Occipital lobe (tissue), 1 donor: ENCODE measurements at regions not wholly inside any gene's neighbourhood (a gene's known extent, or its start where the extent isn't known, plus 50 kb on each side); places are given as distances from the start of the nearest gene placed in this dataset.
"Not testable (repeated sequence)": the region's sequence is repeated elsewhere in the genome, so short reads cannot be mapped to it uniquely, and the experiment has no call there.

Source experiments
- DNase-seq: peaks from one replicate; lab custom pipeline; 2025; lab: John Stamatoyannopoulos, UW

DNA sequence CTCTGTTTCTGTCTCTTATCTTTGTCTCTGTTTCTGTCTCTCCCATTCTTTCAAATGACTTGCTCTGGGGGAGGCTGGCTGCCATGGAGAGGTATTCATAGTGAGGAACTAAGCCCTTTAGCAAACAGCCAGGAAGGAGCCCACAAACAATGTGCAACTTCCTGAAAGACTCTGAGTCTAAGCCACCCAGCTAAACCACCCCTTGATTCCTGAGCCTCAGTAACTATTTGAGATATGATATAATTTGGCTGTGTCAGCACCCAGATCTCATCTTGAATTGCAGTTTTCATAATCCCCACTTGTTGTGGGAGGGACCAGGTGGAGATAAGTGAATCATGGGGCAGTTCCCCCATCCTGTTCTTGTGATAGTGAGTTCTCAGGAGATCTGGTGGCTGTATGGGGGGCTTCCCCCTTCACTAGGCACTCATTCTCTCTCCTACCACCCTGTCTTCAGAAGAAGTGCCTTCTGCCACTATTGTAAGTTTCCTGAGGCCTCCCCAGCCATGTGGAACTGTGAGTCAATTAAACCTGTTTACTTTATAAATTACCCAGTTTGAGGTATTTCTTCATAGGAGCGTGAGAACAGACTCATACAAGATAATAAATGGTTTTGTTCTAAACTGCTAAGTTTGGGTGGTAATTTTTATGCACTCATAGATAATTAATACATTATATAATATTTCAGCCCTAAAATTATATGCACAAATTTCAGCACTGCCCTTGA, 121.2 kb upstream of the FOXP2 start:
- no peak for DNase-seq

DNA sequence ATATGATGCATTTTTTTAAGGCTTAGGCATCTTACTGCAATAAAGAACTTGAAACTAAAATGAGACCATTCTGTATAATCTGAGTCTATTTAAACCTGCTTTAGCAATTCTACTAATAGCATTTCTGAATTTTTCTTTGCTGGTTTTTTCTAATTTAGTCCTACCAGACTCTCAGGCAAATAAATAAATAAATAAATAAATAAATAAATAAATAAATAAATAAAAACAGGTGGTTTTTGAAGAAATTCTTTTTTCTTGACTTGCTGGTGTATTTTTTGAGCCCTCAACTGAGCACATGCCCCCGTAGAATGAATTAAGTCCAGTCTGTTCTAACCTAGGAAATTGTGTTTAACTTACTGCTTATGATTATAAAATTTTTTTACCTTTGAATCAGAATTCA, 134.7 kb upstream of the FOXP2 start:
- no peak for DNase-seq

GRCh38 chr7:114273218-114273617, 141.4 kb upstream of the FOXP2 start:
- no peak for DNase-seq

DNA sequence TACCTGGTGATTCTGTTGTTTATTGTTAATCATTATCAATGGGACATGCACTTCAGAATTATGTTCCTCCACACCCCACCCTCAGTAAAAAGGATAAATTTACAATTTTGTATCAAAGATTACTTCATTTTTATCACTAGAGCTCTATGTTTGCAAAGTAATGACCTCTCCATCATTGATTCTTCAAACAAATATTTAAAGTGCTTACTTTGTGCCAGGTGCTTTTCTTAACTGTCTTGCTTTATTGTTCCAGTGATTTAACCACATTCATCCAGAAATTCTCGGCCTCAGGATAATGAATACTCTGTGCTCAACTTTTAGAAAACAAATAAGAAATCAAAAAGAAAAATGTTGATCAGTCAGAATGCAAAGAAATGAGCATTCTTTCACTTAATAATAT, 144.9 kb upstream of the FOXP2 start:
- no peak for DNase-seq

- DNase-seq = not testable (repeated sequence)
These were observed 147.1 kb upstream of the FOXP2 start for GRCh38 chr7:114267550-114267949.

DNA sequence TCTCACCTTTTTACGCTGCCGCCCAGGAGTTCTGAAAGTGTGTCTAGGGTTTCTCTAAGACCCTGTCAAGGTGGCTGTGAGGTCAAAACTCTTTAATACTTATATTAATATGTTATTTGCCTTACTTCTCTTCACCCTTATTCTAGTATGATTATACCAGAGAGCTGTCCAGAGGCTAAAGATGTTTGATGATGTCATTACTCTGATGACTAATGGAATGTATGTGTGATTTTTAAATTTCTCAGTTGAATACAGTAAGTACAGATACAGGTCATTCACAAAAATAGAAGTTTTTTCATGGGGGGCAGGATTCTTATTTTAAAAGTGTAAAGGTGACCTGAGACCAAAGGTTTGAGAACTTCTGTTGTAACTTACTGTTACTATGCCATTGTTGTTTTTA, 150.6 kb upstream of the FOXP2 start:
- DNase-seq = no peak

GRCh38 chr7:114263219-114263618, 151.4 kb upstream of the FOXP2 start:
- DNase-seq = no peak

GRCh38 chr7:114255404-114255841, 159.2 kb upstream of the FOXP2 start:
- DNase-seq = no peak

- DNase-seq = no peak
These were observed 171.0 kb upstream of the FOXP2 start for GRCh38 chr7:114243646-114244045.

GRCh38 chr7:114242992-114243507, 171.6 kb upstream of the FOXP2 start:
- DNase-seq = no peak

DNA sequence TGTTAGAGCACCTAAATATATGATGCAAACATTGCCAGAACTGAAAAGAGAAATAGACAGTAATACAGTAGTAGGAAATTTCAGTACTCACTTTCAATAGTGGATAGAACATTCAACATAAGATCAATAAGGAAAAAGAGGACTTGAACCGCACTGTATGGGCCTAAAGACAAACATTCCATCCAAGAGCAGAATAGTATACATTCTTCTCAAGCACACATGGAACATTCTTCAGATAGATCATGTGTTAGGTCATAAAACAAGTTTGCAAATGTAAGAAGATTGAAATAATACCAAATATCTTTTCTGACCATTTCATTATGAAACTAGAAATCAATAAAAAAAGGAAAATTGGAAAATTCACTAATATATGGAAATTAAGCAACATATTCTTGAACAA, 185.4 kb upstream of the FOXP2 start:
- no peak for DNase-seq

- no peak for DNase-seq
These were observed 188.8 kb upstream of the FOXP2 start for GRCh38 chr7:114225784-114226183.

DNA sequence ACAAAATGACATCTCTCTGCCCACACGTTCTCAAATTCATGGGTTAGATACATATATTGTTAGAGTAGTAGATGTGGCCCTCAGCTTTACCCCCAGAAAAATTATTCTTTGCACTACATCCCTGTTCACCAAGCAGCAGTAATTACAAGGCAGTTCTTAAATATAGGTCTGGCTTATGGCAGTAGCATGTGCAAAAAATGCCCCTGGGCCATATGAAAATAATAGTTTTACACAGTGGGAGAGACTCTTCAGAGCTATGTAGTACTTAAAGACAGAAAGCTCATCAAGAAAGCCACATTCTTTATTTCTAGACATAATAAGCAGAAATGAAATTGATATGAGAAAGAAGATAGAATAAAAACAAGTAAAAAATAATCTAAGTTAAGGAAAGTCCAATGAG, 196.3 kb upstream of the FOXP2 start:
- DNase-seq = no peak

DNA sequence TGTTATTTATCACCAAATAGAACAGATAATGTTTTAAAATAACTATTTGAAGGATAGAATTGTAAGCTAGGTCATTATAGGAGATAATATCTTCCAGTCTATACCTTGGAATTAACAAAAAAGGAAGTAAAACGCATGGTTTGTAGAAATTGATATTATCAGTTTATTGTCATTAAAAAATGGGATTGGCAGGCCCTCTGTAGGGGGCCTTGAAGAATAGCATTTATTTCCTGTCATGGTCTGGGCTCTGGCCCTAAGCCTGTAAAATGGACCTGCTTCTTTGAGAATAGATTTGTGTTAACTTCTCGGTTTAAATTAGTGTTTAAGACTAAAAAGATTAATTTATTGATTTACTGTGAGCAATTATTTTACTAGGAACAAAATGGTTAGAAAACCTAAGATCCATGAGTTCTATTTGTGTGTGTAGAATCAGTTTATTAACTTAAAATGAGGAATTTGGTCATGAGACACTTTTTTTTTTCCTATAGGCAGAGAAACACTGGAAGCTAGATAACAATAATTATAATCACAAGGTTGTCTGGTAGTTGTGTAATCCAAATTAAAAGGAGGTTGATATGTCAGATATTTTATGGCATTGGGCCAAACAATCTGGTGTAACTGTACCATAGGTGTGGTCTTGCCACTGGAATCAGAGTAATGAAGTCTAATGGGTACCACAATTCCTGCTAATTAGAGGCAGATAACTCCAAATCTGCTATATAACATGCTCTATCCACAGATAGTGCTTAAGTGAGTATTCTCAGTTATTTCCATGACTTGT, 197.4 kb upstream of the FOXP2 start:
- no peak for DNase-seq

DNA sequence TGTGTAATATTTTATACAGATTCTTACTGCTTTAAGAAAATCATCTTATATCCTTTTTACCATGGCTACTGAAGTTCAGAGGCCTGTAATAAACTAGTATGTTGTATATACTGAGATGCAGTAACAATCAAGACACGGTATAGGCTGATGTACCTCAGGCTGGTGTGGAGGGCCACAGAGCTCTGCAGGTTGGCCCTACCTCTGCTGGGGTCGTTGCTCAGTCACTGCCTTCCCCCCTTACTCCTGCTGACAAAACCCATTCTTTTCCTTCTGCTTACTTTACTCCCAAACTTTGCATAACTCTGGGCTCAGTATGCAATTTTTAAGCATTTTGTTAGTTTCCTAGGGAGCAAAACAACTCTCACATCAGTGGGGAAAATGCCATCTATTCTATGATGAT, 200.1 kb upstream of the FOXP2 start:
- no peak for DNase-seq

GRCh38 chr7:114212721-114213429, 201.7 kb upstream of the FOXP2 start:
- no peak for DNase-seq

DNA sequence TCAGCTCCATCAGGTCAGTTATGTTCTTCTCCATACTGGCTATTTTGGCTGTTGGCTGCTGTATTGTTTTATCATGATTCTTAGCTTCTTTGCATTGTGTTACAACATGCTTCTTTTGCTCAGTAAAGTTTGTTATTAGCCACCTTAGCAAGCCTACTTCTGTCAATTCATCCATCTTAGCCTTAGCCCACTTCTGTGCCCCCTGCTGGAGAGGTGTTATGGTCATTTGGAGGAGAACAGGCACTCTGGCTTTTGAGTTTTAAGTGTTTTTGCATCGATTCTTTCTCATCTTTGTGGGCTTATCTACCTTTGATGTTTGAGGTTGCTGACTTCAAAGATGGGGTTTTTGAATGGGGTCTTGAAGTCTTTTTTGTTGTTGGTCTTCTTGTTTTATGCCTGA, 204.6 kb upstream of the FOXP2 start:
- DNase-seq = no peak

GRCh38 chr7:114206688-114207087, 207.9 kb upstream of the FOXP2 start:
- no peak for DNase-seq

- DNase-seq = no peak
These were observed 218.1 kb upstream of the FOXP2 start for GRCh38 chr7:114196517-114196916.

DNA sequence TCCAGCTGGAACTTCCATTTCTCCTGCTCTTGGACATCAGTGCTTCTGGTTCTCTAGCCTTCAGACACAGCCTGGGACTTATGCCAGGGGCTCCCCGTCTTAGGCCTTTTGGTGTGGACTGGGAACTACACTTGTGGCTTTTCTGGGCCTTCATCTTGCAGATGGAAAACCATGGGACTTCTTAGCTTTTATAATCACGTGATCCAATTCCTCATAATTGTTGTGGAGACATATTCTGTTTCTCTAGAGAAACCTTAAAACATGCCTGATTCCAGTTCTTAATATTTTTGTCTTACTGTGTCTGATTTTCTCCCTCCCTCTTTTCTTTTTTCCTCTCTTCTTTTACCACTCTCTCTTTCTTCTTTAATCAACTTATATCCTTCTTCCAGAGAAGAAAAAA, 224.2 kb upstream of the FOXP2 start:
- DNase-seq = no peak

GRCh38 chr7:114183311-114184088, 231.1 kb upstream of the FOXP2 start:
- no peak for DNase-seq
